HCT116 (cell line): ENCODE measurements at regions not wholly inside any gene's neighbourhood (a gene's known extent, or its start where the extent isn't known, plus 50 kb on each side); places are given as distances from the start of the nearest gene placed in this dataset.

Experiments used
- ATF3 ChIP-seq: IDR thresholded peaks from 2 replicates; pipeline ENCODE4 v1.6.1; 2012
- CTCF ChIP-seq, 3 experiments: fragments of 200-600 bp in 1 of 3; sonication (generic) in 1 of 3; IDR thresholded peaks in 2 of 3; conservative IDR thresholded peaks in 1 of 3; 2 replicates each; pipeline ENCODE4 v1.5.1; 2012 to 2017; ENCODE audit warnings: low read depth in 2 of 3, low read length in 2 of 3, antibody characterized with exemption in 1 of 3, borderline replicate concordance in 1 of 3, control low read depth in 1 of 3, mild to moderate bottlenecking in 1 of 3, mixed read lengths in 1 of 3, mixed run types in 1 of 3, moderate library complexity in 1 of 3; ENCODE audit not compliant: insufficient read depth in 1 of 3
- EGR1 ChIP-seq: IDR thresholded peaks from 2 replicates; pipeline ENCODE4 v1.6.1; 2012; ENCODE audit warnings: low read depth
- EZH2 ChIP-seq: fragments of 200-600 bp; sonication (generic); IDR thresholded peaks from 2 replicates; pipeline ENCODE4 v1.6.1; 2017; ENCODE audit warnings: antibody characterized with exemption, mixed run types
- EZH2phosphoT487 ChIP-seq: fragments of 200-600 bp; IDR thresholded peaks from 2 replicates; pipeline ENCODE4 v1.6.1; 2018; ENCODE audit warnings: antibody characterized with exemption, borderline replicate concordance
- JUND ChIP-seq: IDR thresholded peaks from 2 replicates; pipeline ENCODE4 v1.6.1; 2012
- POLR2AphosphoS5 ChIP-seq: IDR thresholded peaks from 2 replicates; pipeline ENCODE4 v1.6.1; 2011; ENCODE audit warnings: mild to moderate bottlenecking, low read depth, low read length, moderate library complexity
- REST ChIP-seq: IDR thresholded peaks from 2 replicates; pipeline ENCODE4 v1.6.1; 2012; ENCODE audit warnings: low read depth
- SRF ChIP-seq: IDR thresholded peaks from 2 replicates; pipeline ENCODE4 v1.6.1; 2012; ENCODE audit warnings: low read depth
- TCF7L2 ChIP-seq: IDR thresholded peaks from 2 replicates; pipeline ENCODE4 v1.7.0; 2011; ENCODE audit warnings: borderline replicate concordance, inconsistent platforms; ENCODE audit not compliant: insufficient read depth, insufficient read length; ENCODE audit errors: extremely low read depth
- YY1 ChIP-seq: IDR thresholded peaks from 2 replicates; pipeline ENCODE4 v1.6.1; 2011; ENCODE audit warnings: low read length, low read depth, moderate library complexity, mild to moderate bottlenecking; ENCODE audit not compliant: insufficient replicate concordance; ENCODE audit errors: extremely low read depth
- ZFX ChIP-seq: fragments of 450-650 bp; IDR thresholded peaks from 2 replicates; pipeline ENCODE4 v1.6.1; 2017
- ZNF274 ChIP-seq: fragments of 200-500 bp; sonication (Bioruptor generic); IDR thresholded peaks from 2 replicates; pipeline ENCODE4 v1.6.1; 2014; ENCODE audit warnings: mild to moderate bottlenecking, low read depth, low read length, inconsistent platforms

GRCh38 chr14:28678887-28679286, 87.7 kb upstream of the FOXG1 start:
- no peak for TF ChIP-seq POLR2AphosphoS5
- TF ChIP-seq CTCF (IDR thresholded peaks at IDR 0.05 in 2 of 3, conservative IDR thresholded peaks at IDR 0.05 in 1 of 3; ENCODE audit: borderline replicate concordance in 1 of 3, insufficient read depth in 1 of 3, low read depth in 2 of 3, low read length in 2 of 3), result no peak
- TF ChIP-seq EZH2phosphoT487, result no peak
- no peak for TF ChIP-seq ZFX
- TF ChIP-seq REST, result no peak
- TF ChIP-seq ATF3, result no peak
- no peak for TF ChIP-seq JUND
- TF ChIP-seq YY1, result no peak
- TF ChIP-seq EGR1, result no peak
- TF ChIP-seq ZNF274, result no peak
- no peak for TF ChIP-seq TCF7L2
- no peak for TF ChIP-seq EZH2
- TF ChIP-seq SRF, result no peak
